Activated CD4-positive, alpha-beta memory T cell treated with anti-CD3 and anti-CD28 coated beads for 36 hours (primary cell): ENCODE measurements at regions not wholly inside any gene's neighbourhood (a gene's known extent, or its start where the extent isn't known, plus 50 kb on each side); places are given as distances from the start of the nearest gene placed in this dataset.
"Not testable (repeated sequence)": the region's sequence is repeated elsewhere in the genome, so short reads cannot be mapped to it uniquely, and the experiment has no call there.

Experiments
- CTCF ChIA-PET: fragments of 350-600 bp; sonication (Branson Sonifier 250); formaldehyde crosslinking; loops from one replicate; lab custom pipeline; 2021; ENCODE audit warnings: antibody characterized with exemption, inconsistent platforms; lab: Charles Lee
- POLR2A ChIA-PET: fragments of 350-600 bp; sonication (Branson Sonifier 250); formaldehyde crosslinking; loops from one replicate; lab custom pipeline; 2021; ENCODE audit warnings: antibody characterized with exemption; lab: Charles Lee
- DNase-seq: peaks from one replicate; pipeline ENCODE4 v3.0.0-alpha.2; 2020
- H3K27ac Mint-ChIP-seq: one replicate; pipeline ENCODE4 v1.8.0; 2021; ENCODE audit warnings: mixed read lengths
- H3K27me3 Mint-ChIP-seq: one replicate; pipeline ENCODE4 v1.8.0; 2021; ENCODE audit warnings: mixed read lengths
- H3K36me3 Mint-ChIP-seq: one replicate; pipeline ENCODE4 v1.8.0; 2021; ENCODE audit warnings: mixed read lengths
- H3K4me1 Mint-ChIP-seq: one replicate; pipeline ENCODE4 v1.8.0; 2021; ENCODE audit warnings: low read depth, mixed read lengths
- H3K4me3 Mint-ChIP-seq: one replicate; pipeline ENCODE4 v1.8.0; 2021; ENCODE audit warnings: mild to moderate bottlenecking, mixed read lengths
- H3K9me3 Mint-ChIP-seq: one replicate; pipeline ENCODE4 v1.8.0; 2021; ENCODE audit warnings: mixed read lengths
- intact Hi-C: fragments of 100-400 bp; cut with micrococcal nuclease; formaldehyde crosslinking; loops from one replicate; pipeline ENCODE4 v1.15.1; 2023

GRCh38 chr17:68145088-68145487, 102.8 kb upstream of the AMZ2 start:
- no peaks in the 10 kb centered on the region for H3K36me3 Mint-ChIP-seq
- H3K9me3 Mint-ChIP-seq = no peaks in the 10 kb centered on the region
- H3K27ac Mint-ChIP-seq = no peak overlapping the region
- H3K27me3 Mint-ChIP-seq = no peaks in the 10 kb centered on the region
- intact Hi-C loops = no loop called here
- ChIA-PET CTCF (no interaction called here), POLR2A (no interaction called here)
- no peak overlapping the region for H3K4me3 Mint-ChIP-seq
- no peaks in the 10 kb centered on the region for H3K4me1 Mint-ChIP-seq
- DNase-seq = no peak

- no peaks in the 10 kb centered on the region for H3K36me3 Mint-ChIP-seq
- H3K27ac Mint-ChIP-seq = no peak overlapping the region
- H3K9me3 Mint-ChIP-seq = no peaks in the 10 kb centered on the region
- intact Hi-C loops = no loop called here
- no peaks in the 10 kb centered on the region for H3K4me1 Mint-ChIP-seq
- POLR2A ChIA-PET = no interaction called here
- DNase-seq = no peak
- CTCF ChIA-PET = no interaction called here
- H3K27me3 Mint-ChIP-seq = no peaks in the 10 kb centered on the region
- no peak overlapping the region for H3K4me3 Mint-ChIP-seq
These were observed 98.9 kb upstream of the AMZ2 start for GRCh38 chr17:68148936-68149335.

- Mint-ChIP-seq H3K4me1 (no peaks in the 10 kb centered on the region), H3K4me3 (no peak overlapping the region), H3K27ac (no peak overlapping the region), H3K27me3 (no peaks in the 10 kb centered on the region), H3K9me3 (no peaks in the 10 kb centered on the region), H3K36me3 (no peaks in the 10 kb centered on the region)
- intact Hi-C loops = no loop called here
- ChIA-PET CTCF (interaction anchor here (1.8 kb wide), 1 partner anchor 20 kb away, joined by 5 read pairs; no protein-coding TSS in a partner anchor), POLR2A (no interaction called here)
- DNase-seq = no peak
These were observed 95.7 kb upstream of the AMZ2 start for GRCh38 chr17:68152161-68152571.

GRCh38 chr17:68155692-68156091, 92.2 kb upstream of the AMZ2 start:
- ChIA-PET CTCF (no interaction called here), POLR2A (no interaction called here)
- no peaks in the 10 kb centered on the region for H3K27me3 Mint-ChIP-seq
- no peak for DNase-seq
- H3K4me3 Mint-ChIP-seq = no peak overlapping the region
- H3K9me3 Mint-ChIP-seq = no peaks in the 10 kb centered on the region
- no peak overlapping the region for H3K27ac Mint-ChIP-seq
- no peaks in the 10 kb centered on the region for H3K36me3 Mint-ChIP-seq
- intact Hi-C loops = no loop called here
- H3K4me1 Mint-ChIP-seq = no peaks in the 10 kb centered on the region

- no peak overlapping the region for H3K4me3 Mint-ChIP-seq
- no peak for DNase-seq
- H3K27ac Mint-ChIP-seq = no peak overlapping the region
- H3K36me3 Mint-ChIP-seq = no peaks in the 10 kb centered on the region
- ChIA-PET POLR2A (no interaction called here), CTCF (no interaction called here)
- H3K9me3 Mint-ChIP-seq = no peaks in the 10 kb centered on the region
- no peaks in the 10 kb centered on the region for H3K4me1 Mint-ChIP-seq
- intact Hi-C loops = no loop called here
- no peaks in the 10 kb centered on the region for H3K27me3 Mint-ChIP-seq
These were observed 86.0 kb upstream of the AMZ2 start for GRCh38 chr17:68161644-68162428.

GRCh38 chr17:68168273-68169164, 79.3 kb upstream of the AMZ2 start:
- H3K9me3 Mint-ChIP-seq, POLR2A ChIA-PET, H3K4me3 Mint-ChIP-seq, H3K27me3 Mint-ChIP-seq, H3K27ac Mint-ChIP-seq, H3K36me3 Mint-ChIP-seq, DNase-seq: not testable (repeated sequence)
- CTCF ChIA-PET = interaction anchor here (0.6 to 2.3 kb wide), 7 partner anchors 31 to 407 kb away, joined by 3 to 11 read pairs (median 3); no protein-coding TSS in a partner anchor
- H3K4me1 Mint-ChIP-seq = peaks cover 17% of the 10 kb centered on the region
- intact Hi-C loops = loop anchor here (5.0 kb wide), 1 partner anchor 111 kb away; no protein-coding TSS in a partner anchor

- H3K9me3 Mint-ChIP-seq, H3K36me3 Mint-ChIP-seq, H3K27ac Mint-ChIP-seq, POLR2A ChIA-PET, DNase-seq, H3K27me3 Mint-ChIP-seq: not testable (repeated sequence)
- Mint-ChIP-seq H3K4me1 (peaks cover 17% of the 10 kb centered on the region), H3K4me3 (peak overlapping the region; percentile 8)
- CTCF ChIA-PET = interaction anchor here (0.6 to 2.3 kb wide), 7 partner anchors 30 to 407 kb away, joined by 3 to 11 read pairs (median 3); no protein-coding TSS in a partner anchor
- intact Hi-C loops = loop anchor here (5.0 kb wide), 1 partner anchor 112 kb away; no protein-coding TSS in a partner anchor
These were observed 78.5 kb upstream of the AMZ2 start for GRCh38 chr17:68169165-68169821.

- POLR2A ChIA-PET = interaction anchor here (0.9 kb wide), 1 partner anchor 30 kb away, joined by 9 read pairs; no protein-coding TSS in a partner anchor
- peaks cover 17% of the 10 kb centered on the region for H3K4me1 Mint-ChIP-seq
- H3K36me3 Mint-ChIP-seq = no peaks in the 10 kb centered on the region
- intact Hi-C loops = loop anchor here (5.0 kb wide), 1 partner anchor 113 kb away; no protein-coding TSS in a partner anchor
- CTCF ChIA-PET = interaction anchor here (0.6 to 2.3 kb wide), 2 partner anchors 30 to 92 kb away, joined by 3 to 11 read pairs; no protein-coding TSS in a partner anchor
- no peak for DNase-seq
- no peak overlapping the region for H3K27ac Mint-ChIP-seq
- H3K27me3 Mint-ChIP-seq = no peaks in the 10 kb centered on the region
- H3K4me3 Mint-ChIP-seq = no peak overlapping the region
- no peaks in the 10 kb centered on the region for H3K9me3 Mint-ChIP-seq
These were observed 78.0 kb upstream of the AMZ2 start for GRCh38 chr17:68169840-68170239.

- intact Hi-C loops = no loop called here
- peaks cover 17% of the 10 kb centered on the region for H3K4me1 Mint-ChIP-seq
- H3K4me3 Mint-ChIP-seq = no peak overlapping the region
- no peaks in the 10 kb centered on the region for H3K36me3 Mint-ChIP-seq
- H3K27ac Mint-ChIP-seq = no peak overlapping the region
- no peaks in the 10 kb centered on the region for H3K27me3 Mint-ChIP-seq
- DNase-seq = no peak
- no peaks in the 10 kb centered on the region for H3K9me3 Mint-ChIP-seq
- CTCF ChIA-PET = interaction anchor here (0.7 to 2.3 kb wide), 3 partner anchors 29 to 108 kb away, joined by 3 to 11 read pairs (median 4); no protein-coding TSS in a partner anchor
- POLR2A ChIA-PET = interaction anchor here (0.9 kb wide), 1 partner anchor 30 kb away, joined by 9 read pairs; no protein-coding TSS in a partner anchor
These were observed 77.6 kb upstream of the AMZ2 start for GRCh38 chr17:68170246-68170645.

- H3K27me3 Mint-ChIP-seq = no peaks in the 10 kb centered on the region
- peak; percentile 83 for DNase-seq
- H3K4me1 Mint-ChIP-seq = peaks cover 16% of the 10 kb centered on the region
- H3K9me3 Mint-ChIP-seq = no peaks in the 10 kb centered on the region
- ChIA-PET POLR2A (no interaction called here), CTCF (interaction anchor here (0.6 to 2.8 kb wide), 33 partner anchors 9 to 308 kb away, joined by 3 to 55 read pairs (median 5); partner anchors contain the start of genes AMZ2 and WIPI1)
- no peak overlapping the region for H3K27ac Mint-ChIP-seq
- intact Hi-C loops = loop anchor here (1.0 to 2.0 kb wide), 3 partner anchors 28 to 291 kb away; no protein-coding TSS in a partner anchor
- no peak overlapping the region for H3K4me3 Mint-ChIP-seq
- H3K36me3 Mint-ChIP-seq = no peaks in the 10 kb centered on the region
These were observed 75.3 kb upstream of the AMZ2 start for GRCh38 chr17:68172461-68172954.

- Mint-ChIP-seq H3K4me3 (no peak overlapping the region), H3K36me3 (no peaks in the 10 kb centered on the region), H3K27ac (no peak overlapping the region), H3K9me3 (peaks cover 2% of the 10 kb centered on the region), H3K4me1 (peaks cover 4% of the 10 kb centered on the region), H3K27me3 (no peaks in the 10 kb centered on the region)
- CTCF ChIA-PET = interaction anchor here (1.2 to 4.0 kb wide), 2 partner anchors 26 to 256 kb away, joined by 4 to 30 read pairs; no protein-coding TSS in a partner anchor
- no peak for DNase-seq
- intact Hi-C loops = no loop called here
- POLR2A ChIA-PET = no interaction called here
These were observed 72.4 kb upstream of the AMZ2 start for GRCh38 chr17:68175416-68175815.
